Hypothalamus (tissue), 51 donors: ENCODE measurements at regions not wholly inside any gene's neighbourhood (a gene's known extent, or its start where the extent isn't known, plus 50 kb on each side); places are given as distances from the start of the nearest gene placed in this dataset.
"Not testable (repeated sequence)": the region's sequence is repeated elsewhere in the genome, so short reads cannot be mapped to it uniquely, and the experiment has no call there.

ENCODE experiments used
- DNase-seq, 51 donors: peaks; one replicate each; lab custom pipeline; 2025; lab: John Stamatoyannopoulos, UW

DNA sequence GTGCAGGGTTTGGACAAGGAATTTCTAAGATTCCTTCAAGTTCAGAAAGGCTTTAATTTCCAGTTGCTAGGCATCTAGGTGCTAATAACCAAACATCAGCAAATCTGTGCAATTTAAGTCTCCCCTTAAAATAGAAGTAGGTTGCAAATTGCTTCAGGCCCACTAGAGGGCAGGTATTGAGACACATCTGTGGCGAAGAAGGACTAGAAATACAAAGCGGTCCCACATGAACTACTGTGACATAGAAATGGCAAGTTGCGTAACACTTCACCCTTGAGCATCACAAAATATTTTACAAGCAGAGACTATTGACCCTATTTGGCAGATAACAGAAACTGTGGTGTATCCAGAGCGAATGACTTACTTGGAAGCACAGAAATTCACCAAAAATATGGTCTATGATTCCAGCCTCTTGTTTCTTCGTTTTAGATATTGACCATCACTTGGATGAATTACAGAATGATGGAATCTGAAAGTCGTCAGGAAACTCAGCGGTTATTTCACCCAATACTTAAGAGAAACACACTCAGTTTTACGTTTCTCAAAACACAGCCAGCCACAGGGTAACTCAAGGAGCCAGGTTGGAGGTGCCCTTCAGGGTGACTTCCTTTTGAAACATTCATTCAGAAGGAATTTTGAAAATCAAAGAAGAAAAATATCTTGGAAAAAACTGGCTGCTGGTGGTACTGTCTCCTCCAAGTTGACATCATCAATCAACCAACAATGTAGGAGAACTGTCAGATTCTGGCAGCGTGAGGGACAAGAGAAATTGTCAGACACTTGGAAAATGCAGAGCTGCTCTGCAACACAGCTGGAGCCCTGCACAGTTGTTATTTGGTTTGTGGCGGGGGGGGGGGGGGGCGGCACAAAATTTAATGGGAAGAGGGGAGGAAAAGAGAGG lies 256.3 kb upstream of the MINDY3 start:
- no peak for DNase-seq

DNA sequence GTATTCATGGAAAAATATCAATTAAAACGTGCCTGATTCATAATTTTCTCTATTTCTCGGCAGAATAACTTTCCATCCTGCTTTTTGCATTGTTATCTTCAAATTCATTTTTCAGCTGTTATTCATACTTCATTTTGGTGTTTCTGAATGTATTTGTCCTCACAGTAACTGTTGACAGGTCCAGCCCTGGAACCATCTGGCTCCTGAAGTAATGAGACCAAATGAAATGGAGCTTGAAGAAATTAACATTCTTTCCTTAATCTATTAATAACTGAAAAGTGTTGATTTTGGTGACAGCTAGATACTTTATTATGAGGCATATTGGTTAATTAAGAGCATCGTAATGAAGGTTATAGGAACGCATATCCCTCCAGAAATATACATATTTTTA lies 257.0 kb upstream of the MINDY3 start:
- DNase-seq, result no peak

DNA sequence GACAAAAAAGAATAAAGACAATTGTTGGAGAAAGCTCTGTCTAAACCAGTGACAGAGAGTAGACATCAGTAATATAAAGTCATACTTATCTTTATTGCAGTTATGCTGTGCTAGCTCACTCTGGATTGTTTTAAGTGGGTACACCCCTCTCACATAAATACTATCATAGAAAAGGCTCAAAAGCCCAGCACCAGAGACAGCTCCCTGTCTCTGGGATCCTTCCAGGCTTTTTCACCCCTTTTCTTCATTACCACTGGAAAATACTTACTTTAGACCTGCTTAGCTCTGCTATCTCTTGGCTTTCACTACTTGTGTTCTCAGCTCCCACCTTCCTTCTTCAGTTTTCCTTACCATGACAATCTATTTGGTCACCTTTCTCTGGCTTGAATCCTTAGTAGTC lies 259.1 kb upstream of the MINDY3 start:
- no peak for DNase-seq

DNA sequence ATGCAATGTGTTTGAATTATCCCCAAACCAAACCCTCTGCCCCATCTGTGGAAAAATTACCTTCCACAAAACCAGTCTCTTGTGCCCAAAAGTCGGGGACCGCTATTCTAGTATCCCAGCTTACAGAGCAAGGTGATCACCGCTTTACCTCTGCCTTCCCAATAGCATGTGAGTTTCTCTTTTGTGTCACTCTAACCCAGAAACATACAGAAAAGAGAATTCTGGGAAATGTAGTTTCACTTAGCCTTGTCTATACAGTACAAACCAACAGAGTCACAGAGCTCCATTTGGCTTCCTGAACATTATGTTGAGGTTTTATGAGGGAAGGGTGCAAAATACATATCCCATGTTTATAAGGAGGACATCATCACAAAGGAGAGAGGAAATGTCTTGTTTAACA lies 260.3 kb upstream of the MINDY3 start:
- no peak for DNase-seq

DNA sequence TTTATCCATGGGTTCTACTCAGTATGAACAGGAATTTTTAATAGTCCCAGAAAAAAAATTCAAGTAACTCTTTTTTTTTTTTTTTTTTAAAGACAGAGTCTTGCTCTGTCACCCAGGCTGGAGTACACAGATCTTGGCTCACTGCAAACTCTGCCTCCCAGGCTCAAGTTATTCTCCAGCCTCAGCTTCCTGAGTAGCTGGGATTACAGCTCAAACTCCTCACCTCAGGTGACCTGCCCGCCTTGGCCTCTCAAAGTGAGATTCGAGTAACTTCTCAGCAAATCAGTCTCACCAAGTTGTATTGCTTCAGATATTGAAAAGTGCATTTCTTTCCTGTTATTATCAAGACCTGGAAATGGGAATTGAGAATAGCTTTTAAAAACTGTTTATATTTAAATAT lies 281.2 kb upstream of the MINDY3 start:
- DNase-seq, result no peak

DNA sequence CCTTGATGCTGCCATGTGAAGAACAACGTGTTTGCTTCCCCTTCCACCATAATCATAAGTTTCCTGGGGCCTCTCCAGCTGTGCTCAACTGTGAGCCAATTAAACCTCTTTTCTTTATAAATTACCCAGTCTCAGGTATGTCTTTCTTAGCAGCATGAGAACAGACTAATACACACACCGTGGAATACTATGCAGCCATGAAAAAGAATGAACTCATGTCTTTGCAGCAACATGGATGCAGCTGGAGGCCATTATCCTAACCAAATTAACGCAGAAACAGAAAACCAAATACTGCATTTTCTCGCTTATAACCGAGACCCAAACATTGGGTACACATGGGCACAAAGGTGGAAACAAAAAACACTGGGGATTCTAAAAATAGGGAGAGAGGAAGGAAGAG lies 286.7 kb upstream of the MINDY3 start:
- DNase-seq, result no peak

DNA sequence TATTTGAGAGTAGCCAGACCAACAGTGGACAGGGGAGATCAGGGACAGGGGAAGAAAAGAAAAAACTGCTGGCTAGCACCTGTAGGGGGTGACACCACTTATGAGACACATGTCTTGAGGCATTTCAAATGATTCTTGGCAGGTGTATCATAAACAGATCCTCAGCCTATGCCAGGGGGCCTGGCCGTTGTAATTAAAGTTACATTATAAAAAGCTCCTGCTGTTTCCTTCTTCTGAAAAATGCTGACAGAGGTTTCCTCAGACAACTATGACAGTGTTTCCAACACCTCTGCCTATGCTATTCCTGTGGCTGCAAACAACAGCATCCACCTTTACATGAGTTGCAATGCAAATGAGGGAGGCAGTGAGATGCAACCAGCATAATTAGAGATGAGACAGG lies 281.0 kb upstream of the PTER start:
- no peak for DNase-seq

DNA sequence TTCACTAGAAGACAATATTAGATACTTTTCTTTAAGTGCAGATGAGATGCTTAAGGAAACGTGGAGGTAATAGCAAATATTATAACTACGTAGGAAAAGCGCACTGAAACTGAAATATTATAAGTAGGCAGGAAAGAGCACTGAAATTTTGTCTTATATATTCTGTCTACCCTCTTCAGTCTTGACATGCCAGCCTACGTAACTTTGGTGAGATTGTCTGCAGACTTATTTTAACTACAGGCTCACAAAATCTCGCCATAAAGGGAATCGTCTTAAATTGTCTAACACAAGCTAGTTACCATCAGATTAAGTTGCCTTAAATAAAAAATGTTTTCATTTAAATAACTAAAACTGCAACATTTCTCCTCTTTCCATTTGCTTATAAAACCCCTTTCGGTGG lies 280.1 kb upstream of the PTER start:
- DNase-seq, result no peak

DNA sequence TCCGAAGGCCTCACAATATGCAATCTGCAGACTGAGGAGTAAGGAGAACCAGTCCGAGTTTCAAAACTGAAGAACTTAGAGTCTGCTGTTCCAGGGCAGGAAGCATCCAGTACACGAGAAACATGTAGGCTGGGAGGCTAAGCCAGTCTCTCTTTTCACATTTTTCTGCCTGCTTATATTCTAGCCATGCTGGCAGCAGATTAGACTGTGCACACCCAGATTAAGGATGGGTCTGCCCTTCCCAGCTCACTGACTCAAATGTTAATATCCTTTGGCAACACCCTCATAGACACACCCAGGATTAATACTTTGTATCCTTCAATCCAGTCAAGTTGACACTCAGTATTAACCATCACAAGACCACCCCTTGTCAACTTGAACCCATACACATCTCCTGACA lies 271.7 kb upstream of the PTER start:
- DNase-seq, result not testable (repeated sequence)

DNA sequence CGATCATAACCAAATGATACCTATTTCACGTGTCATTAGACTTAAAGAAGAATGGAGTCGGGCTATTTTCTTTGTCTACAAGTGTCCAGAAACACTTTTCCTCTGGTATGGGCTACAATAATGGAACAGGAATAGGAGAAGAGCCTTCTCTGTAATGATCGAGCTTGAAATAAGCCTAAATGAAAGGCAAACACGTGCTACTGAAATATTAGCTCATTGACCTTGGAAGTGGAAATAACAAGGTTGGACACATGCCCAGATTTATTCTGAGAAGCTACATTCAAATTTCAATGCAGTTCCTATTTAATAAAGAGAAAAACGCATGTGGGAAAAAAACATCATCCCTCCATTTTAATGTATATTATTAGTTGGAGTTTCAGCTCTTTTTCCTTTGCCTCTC lies 254.7 kb upstream of the PTER start:
- no peak for DNase-seq

DNA sequence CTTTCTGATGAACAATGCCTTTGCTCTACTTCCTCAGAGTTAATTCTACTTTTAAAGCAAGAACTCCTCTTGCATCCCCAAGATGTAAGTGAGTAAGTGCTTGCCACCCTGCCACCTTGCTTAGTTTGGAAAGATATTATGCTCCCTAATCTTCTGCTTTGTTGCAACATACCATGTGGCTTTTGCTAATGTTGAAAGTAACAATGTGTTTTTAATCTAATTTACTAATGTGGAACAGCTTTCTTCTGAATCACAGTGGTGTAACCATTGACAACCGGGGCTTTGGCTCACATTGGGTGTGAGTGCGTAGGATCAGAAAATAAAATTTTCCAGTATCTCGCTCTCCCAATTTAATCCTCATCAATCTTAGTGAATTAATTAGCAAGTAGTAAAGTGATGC lies 254.1 kb upstream of the PTER start:
- DNase-seq, result peak in 1 of 51 donors; percentile 32

DNA sequence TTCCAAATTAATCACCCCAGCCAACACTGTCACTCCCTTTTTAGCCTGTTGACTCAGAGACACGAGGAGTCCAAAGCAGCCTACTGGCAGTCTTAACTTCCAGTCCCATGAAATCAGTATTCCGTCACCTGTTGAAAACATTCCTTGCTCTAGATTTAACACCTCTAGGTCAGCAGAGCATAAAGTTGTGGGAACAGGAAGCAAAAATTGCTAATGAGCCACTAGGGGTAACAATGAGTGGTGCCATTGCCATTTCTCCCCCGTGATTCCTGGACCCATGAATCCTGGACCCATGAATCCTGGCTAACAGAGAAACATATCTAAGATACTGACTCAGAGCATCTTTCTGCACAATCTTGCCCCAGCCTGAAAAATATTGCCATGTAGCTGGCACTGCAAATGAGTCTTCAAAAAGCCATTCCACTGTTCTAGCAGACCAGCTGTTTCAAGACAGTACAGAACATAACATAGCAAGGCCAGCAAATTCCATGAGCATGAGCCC lies 252.7 kb upstream of the PTER start:
- DNase-seq, result no peak

DNA sequence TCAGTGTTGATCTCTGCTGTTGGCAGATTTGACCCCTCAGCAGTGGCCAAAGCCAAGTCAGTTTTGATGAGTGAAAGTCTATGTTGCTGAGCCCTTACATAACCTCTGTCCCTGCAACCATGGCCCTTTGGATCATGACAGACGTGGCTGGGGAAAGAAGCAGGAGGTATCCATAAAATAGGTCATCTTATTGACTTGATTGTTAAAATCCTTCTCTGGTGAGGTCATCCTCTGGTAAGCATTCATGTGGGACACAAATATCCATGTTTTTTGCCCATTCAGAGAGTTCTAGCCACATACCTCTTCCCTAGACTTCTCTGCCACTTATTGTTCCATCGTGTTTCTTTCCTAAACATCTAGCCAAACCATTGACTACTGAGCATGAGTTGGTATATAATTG lies 251.9 kb upstream of the PTER start:
- no peak for DNase-seq

DNA sequence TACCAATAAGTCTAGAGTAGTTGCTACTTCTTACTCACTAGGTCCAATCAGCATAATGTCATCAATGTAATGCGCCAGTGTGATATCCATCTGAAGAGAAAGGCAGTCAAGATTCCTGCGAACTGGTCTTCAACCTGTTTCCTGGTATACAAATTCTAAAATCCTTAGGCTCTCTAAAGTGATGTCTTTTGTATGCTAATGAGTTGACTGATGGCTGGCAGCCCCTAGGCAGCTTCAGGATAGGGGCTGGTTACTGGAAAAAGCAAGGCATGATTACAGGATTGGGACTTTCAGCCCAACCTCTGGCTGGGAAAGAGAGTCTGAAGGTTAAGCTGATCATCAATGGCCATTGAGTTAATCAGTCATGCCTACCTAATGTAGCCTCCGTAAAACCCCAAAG lies 250.2 kb upstream of the PTER start:
- DNase-seq, result no peak

DNA sequence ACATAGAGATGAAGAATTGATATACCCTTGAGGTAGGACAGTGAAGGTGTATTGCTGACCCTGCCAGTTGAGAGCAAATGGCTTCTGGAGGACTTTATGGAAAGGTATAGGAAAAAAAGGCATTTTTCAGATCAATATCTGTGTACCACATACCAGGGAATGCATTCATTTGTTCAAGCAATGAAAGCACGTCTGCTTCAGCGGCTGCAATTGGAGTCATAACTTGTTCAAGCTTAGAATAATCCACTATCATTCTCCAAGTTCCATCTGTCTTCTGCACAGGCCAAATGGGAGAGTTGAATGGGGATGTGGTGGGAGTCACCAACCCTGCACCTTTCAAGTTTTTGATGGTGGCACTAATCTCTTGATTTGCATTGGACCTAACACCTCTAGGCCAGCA lies 249.6 kb upstream of the PTER start:
- no peak for DNase-seq

DNA sequence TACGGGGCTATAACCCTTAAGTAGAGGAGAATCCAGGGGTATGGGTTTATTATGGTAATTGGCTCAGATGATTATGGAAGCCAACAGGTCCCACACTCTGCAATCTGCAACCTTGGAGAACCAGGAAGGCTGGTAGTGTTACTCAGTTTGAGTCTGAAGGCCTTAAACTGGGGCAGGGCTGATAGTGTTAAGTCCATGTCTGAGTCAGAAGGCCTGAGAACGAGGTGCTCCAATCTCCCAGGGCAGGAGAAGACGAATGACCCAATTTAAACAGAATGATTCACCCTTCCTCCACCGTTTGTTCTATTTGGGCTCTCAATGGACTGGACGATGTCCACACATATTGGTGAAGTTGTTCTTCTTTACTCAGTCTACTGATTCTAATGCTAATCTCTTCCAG lies 244.5 kb upstream of the PTER start:
- no peak for DNase-seq

DNA sequence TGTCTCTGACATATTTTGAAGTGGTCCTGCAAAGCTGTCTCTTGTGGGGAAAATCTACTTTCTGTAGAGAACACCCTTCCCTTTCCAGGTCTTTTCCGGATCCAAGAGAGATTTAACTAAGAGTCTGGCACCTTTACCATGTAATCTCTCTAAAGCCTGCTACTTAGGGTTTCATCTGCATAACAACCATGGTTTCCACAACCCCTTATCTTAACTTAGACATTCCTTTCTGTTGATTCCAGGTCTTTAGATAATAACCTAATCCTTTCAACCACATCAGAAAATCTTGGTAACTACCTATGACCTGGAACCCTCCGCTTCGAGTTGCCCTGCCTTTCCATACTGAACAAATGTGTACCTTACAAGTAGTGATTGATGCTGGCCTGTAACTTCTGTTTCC lies 243.6 kb upstream of the PTER start:
- DNase-seq, result no peak

DNA sequence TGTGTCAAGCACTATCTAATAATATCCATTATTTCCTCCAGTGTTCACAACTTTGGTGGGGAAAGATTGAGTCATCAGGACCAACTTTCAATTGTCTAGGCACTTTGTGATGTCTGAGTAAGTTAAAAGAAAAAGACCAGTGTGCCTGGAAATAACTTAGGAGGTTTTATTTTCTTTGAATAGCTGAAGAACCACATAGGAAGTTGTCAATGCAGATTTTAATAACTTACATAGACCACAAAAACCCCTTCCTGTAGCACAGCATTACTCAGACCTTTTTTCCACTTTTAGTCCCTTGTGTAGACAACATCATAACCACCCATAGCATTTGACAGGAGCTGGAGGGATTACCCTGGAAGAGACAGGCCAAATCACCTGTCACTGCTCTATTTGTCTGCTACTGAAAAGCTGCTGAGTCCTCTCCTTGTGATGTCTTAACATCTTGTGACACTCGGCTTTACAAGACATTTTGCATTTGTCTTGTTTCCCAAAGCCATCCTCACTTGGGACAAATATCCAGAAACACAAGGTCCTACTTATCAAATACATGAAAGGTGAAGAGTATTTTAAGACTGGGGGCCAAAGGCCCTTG lies 241.5 kb upstream of the PTER start:
- no peak for DNase-seq

DNA sequence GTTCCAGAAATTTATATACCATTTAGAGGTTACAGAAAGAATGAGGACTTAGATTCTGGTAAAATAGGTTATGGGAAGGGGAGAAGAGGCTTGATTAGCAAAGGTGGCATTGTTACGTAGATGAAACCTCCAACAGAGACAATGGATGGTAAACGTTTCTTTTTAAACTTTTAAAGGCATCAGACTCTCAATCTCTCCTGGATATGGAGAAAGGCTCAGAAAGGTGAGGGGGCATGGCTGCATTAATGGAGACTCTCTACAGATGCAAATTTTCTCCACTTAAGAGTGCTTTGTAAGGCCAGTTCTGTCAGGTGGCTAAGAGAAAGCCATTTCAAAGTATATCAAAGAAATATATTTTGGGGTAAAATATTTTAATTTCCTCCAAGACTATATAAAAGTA lies 240.9 kb upstream of the PTER start:
- DNase-seq, result no peak

DNA sequence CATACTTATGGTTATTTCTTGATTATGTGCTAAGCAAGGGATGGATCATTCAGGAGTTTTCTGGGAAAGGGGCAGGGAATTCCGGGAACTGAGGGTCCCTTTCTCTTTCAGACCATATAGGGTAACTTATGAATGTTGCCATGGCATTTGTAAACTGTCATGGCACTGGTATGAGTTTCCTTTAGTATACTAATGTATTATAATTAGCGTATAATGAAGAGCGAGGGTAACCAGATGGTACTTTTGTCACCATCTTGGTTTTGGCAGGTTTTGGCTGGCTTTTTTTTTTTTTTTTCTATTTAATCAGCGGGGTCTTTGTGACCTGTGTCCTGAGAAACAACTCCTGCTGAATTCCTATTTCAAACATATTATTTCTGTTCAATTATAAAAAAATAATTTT lies 237.6 kb upstream of the PTER start:
- no peak for DNase-seq

DNA sequence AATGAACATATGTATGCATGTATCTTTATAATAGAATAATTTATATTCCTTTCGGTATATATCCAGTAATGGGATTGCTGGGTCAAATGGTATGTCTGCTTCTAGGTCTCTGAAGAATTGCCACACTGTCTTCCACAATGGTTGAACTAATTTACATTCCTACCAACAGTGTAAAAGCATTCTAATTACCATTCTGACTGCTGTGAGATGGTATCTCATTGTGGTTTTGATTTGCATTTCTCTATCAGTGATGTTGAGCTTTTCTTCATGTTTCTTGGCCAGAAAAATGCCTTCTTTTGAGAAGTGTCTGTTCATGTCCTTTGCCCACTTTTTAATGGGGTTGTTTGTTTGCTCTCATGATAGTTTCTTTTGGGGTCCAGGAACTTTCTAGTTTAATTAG lies 213.2 kb upstream of the PTER start:
- not testable (repeated sequence) for DNase-seq

DNA sequence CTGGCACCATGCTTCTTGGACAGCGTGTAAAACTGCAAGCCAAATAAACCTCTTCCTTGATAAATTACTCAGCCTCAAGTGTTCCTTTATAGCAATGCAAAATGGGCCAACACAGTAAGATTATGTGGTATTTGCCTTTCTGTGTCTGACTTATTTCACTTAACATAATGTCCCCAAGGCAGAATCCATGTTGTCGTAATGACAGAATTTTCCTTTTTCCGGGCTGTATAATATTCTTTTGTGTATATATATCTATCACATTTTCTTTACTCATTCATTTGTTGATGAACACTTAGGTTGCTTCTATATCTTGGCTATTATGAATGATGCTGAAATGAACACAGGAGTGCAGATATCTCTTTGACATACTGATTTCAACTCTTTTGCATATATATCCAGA lies 209.1 kb upstream of the PTER start:
- DNase-seq, result no peak
